C4-2B (cell line): ENCODE measurements at regions not wholly inside any gene's neighbourhood (a gene's known extent, or its start where the extent isn't known, plus 50 kb on each side); places are given as distances from the start of the nearest gene placed in this dataset.

Source experiments
- H3K27ac ChIP-seq: fragments of 450-650 bp; 2 replicates; pipeline ENCODE4 v1.5.1; 2017
- ZFX ChIP-seq: fragments of 450-650 bp; IDR thresholded peaks from 2 replicates; pipeline ENCODE4 v1.6.1; 2017
- TF ChIP-seq, protein P1 (sequence below): fragments of 450-650 bp; conservative IDR thresholded peaks from 2 replicates; pipeline ENCODE4 v1.5.1; 2017; ENCODE audit warnings: mild to moderate bottlenecking

DNA sequence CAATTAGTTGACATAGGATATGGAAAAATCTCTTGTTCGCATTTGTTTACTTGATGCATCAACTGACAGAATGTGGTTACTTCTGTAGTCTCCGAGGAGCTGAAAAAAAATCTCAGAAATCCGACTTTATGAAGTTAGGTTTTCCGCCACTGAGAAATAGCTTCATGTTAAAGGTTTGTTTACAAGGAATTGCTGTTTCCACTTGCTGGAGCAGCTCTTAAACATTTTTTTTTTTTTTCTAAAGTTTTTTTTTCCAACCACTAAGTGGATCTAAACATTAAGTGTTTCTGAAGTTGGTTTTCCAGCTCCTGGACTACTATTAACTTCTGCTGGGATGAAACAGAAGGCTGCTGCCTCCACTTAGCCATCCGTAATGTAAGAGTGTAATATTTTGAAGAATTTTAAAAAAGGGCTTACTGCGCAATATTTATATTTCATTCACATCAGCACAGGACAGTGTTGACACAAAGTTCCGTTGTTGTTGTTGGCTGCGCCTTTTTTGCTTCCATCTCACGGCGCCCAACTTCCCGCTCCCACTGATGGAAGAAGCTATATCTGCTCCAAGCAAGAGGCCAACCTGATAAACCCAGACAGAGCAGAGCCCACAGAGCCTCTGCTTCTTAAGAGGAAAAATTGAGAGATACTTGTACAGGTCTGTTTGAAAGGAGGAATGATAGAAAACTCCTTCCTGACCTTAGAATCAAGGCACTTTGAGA, 167.7 kb upstream of the KCNJ16 start:
- TF ChIP-seq ZFX: no peak
- TF ChIP-seq, protein P1, sequence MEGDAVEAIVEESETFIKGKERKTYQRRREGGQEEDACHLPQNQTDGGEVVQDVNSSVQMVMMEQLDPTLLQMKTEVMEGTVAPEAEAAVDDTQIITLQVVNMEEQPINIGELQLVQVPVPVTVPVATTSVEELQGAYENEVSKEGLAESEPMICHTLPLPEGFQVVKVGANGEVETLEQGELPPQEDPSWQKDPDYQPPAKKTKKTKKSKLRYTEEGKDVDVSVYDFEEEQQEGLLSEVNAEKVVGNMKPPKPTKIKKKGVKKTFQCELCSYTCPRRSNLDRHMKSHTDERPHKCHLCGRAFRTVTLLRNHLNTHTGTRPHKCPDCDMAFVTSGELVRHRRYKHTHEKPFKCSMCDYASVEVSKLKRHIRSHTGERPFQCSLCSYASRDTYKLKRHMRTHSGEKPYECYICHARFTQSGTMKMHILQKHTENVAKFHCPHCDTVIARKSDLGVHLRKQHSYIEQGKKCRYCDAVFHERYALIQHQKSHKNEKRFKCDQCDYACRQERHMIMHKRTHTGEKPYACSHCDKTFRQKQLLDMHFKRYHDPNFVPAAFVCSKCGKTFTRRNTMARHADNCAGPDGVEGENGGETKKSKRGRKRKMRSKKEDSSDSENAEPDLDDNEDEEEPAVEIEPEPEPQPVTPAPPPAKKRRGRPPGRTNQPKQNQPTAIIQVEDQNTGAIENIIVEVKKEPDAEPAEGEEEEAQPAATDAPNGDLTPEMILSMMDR: no peak
- H3K27ac ChIP-seq: no peak overlapping the region

DNA sequence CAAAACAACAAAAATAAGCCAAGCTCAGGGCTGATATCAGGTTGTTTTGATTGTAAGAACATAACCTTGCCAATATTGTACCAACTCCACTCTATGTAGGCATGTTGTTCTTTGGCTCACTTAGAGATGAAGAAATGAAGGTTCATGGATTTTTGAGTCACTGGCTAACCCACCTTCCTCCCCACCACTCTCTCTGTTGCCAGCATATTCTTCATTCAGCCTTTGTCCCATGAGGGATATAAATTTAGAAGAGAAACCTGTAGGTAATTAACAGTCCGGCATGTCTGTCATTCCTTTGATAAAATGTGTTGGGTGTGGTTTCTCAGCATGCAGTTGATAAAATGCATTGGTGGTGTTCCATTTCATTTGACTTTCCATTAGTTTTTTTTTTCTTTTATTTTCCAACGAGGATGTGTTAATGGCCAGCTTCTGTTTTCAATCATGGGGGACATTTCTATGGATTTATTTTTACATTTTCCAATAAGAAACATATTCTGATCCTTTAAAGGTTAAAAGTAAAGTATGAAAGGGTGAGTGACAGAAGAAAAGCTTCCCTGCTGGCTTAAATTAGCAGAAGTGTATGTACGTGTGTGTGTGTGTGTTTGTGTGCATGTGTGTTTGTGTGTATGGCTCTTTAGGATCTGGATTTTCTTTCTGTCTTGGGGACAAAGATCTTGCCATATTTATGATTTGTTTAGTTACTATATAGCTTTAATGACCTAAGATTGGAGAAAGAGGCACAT, 166.2 kb upstream of the KCNJ16 start:
- TF ChIP-seq, protein P1: no peak
- no peak for TF ChIP-seq ZFX
- H3K27ac ChIP-seq: no peak overlapping the region

DNA sequence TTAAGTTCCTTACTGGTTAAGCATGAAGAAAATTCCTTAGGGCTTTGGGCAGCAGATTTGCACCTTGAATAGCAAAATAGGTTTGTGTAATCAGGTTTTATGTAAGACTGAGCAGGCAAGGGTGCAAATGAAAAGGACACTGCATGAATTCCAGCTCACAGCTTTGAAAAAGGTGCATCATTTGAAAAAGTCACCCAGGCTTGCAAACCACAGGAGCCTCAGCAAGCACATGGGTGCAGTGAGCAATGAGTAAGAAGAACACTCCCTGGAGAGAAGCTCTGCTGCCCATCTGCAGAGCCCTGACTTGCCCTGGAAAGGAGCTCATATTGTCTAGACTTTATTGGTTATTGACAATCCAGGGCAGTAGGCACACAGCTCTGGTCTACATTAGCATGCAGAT, 165.6 kb upstream of the KCNJ16 start:
- no peak for TF ChIP-seq ZFX
- TF ChIP-seq, protein P1: no peak
- H3K27ac ChIP-seq: no peak overlapping the region

DNA sequence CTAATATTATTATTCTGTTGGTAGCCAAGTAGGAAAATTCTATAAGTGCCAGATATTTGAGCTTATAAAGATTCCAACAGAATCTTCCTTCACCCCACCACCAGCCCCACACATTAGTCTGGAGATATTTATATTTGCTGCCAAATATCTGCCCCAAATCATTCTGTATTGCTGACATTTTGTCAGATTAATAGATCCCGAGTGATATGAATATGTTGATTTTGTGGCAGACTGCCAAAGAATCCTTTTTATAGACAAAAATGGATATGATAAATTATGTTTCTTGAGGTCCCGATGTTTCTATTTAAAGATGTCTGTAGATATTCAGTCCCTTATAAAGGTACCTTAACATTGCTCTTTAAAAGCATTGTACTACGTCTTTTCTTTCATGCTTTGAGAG, 162.2 kb upstream of the KCNJ16 start:
- no peak overlapping the region for H3K27ac ChIP-seq
- TF ChIP-seq, protein P1: no peak
- TF ChIP-seq ZFX: no peak

DNA sequence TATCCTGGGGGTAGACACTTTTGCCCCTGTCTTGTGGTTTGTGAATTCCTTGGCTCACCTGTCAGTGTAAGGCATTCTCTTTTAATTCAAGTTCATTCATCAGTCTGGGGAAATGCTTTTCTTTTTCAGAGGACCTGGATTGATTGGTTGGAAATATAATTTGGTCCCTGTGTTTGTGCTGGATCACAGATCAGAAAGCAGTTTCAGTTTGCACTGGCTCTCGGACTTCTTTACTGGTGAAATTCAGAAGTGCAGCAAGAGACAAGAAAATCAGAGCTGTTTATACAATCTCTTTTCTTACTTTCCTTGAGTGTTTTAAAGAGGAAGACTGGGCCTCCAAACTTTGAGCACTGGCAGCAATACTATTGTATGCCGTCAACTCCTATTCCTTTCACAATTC, 161.8 kb upstream of the KCNJ16 start:
- H3K27ac ChIP-seq: no peak overlapping the region
- TF ChIP-seq ZFX: no peak
- TF ChIP-seq, protein P1: no peak

DNA sequence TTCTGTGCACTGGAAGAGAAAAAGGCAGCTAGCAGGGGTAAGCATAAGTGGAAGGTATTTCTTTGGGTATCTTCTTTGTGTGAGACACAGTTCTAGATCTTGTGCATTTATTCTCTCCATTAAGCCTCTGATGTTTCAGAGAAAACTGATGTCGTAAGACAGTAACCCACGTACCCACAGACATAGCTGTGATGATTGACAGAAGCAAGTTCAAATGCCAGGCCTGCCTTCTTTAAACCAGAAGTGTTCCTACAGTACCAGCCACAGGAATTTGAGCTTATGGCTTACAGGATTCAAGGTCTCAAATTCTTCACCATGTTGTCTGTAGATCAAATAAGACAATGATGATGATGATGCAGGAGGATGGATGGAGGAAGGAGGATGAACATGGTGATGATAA, 161.4 kb upstream of the KCNJ16 start:
- no peak for TF ChIP-seq ZFX
- TF ChIP-seq, protein P1: no peak
- no peak overlapping the region for H3K27ac ChIP-seq

DNA sequence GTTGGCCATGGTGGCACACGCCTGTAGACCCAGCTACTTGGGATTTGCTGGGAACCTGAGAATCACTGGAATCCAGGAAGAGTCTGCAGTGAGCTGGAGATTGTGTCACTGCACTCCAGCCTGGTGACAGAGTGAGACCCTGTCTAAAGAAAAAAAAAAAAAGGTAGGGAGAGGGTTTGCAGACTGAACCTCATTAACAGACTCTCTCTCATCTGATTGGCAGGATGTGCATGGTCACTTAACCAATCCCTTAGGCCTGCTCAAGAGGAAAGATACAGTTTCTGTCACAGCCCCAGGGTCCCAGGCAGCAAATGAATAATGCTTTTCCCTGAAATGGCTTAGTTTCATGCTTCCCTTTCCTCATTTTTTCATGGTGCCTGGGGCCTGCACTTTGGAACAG, 160.5 kb upstream of the KCNJ16 start:
- no peak for TF ChIP-seq ZFX
- TF ChIP-seq, protein P1: no peak
- H3K27ac ChIP-seq: no peak overlapping the region
